ENCODE measurements at regions not wholly inside any gene's neighbourhood (a gene's known extent, or its start where the extent isn't known, plus 50 kb on each side); places are given as distances from the start of the nearest gene placed in this dataset.

DNA sequence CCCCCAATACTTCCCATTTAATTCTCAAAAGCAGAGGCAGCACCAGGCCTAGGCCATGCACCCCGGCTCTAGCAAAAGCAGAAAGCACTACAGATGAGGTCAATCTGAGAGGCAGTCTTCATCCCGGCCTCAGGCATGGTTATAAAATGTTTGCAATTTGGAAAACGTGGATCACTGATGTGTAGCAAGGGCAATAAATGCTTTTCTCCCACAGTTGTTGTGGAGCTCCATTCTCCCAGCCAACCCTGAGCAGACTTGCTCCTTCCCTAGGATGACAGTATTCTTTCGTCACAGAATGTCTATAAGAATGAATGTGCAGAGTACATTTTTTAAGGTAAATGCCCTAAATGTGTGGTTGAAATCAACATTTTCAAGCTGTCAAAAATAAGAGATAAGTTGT is 157.3 kb upstream of the DAPK1 start:
- no peak for DNase-seq (ENCODE audit: low read depth)
- TF ChIP-seq, protein P1, sequence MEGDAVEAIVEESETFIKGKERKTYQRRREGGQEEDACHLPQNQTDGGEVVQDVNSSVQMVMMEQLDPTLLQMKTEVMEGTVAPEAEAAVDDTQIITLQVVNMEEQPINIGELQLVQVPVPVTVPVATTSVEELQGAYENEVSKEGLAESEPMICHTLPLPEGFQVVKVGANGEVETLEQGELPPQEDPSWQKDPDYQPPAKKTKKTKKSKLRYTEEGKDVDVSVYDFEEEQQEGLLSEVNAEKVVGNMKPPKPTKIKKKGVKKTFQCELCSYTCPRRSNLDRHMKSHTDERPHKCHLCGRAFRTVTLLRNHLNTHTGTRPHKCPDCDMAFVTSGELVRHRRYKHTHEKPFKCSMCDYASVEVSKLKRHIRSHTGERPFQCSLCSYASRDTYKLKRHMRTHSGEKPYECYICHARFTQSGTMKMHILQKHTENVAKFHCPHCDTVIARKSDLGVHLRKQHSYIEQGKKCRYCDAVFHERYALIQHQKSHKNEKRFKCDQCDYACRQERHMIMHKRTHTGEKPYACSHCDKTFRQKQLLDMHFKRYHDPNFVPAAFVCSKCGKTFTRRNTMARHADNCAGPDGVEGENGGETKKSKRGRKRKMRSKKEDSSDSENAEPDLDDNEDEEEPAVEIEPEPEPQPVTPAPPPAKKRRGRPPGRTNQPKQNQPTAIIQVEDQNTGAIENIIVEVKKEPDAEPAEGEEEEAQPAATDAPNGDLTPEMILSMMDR (conservative IDR thresholded peaks at IDR 0.05; ENCODE audit: low read depth, low read length): no peak
- no peak overlapping the region for H3K4me3 ChIP-seq (ENCODE audit: low read depth, low read length)

DNA sequence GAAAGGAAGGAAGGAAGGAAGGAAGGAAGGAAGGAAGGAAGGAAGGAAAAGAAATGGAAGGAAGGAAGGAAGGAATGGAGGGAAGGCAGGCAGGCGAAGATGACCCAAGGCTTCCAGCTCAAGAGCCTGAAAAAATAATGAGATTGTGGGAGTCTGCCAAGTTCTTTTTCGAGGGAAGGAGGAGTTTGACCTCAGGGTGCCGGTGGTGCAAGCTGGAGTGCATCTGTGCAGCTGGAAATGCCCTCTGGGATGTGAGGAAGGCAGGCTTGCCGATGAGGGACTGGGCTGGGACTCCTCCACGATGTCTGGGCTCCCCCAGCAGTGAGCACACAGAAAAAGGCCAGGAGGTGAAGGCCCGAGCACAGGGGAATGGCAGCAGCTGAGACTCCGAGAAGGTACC is 154.9 kb upstream of the DAPK1 start:
- DNase-seq (ENCODE audit: low read depth): peak; percentile 65
- no peak overlapping the region for H3K4me3 ChIP-seq (ENCODE audit: low read depth, low read length)
- TF ChIP-seq, protein P1 (conservative IDR thresholded peaks at IDR 0.05; ENCODE audit: low read depth, low read length): no peak

- peak; percentile 31 for DNase-seq (ENCODE audit: low read depth)
- no peak overlapping the region for H3K4me3 ChIP-seq (ENCODE audit: low read depth, low read length)
- TF ChIP-seq, protein P1 (conservative IDR thresholded peaks at IDR 0.05; ENCODE audit: low read depth, low read length): no peak
These were observed 153.7 kb upstream of the DAPK1 start for GRCh38 chr9:87343816-87344430.

DNA sequence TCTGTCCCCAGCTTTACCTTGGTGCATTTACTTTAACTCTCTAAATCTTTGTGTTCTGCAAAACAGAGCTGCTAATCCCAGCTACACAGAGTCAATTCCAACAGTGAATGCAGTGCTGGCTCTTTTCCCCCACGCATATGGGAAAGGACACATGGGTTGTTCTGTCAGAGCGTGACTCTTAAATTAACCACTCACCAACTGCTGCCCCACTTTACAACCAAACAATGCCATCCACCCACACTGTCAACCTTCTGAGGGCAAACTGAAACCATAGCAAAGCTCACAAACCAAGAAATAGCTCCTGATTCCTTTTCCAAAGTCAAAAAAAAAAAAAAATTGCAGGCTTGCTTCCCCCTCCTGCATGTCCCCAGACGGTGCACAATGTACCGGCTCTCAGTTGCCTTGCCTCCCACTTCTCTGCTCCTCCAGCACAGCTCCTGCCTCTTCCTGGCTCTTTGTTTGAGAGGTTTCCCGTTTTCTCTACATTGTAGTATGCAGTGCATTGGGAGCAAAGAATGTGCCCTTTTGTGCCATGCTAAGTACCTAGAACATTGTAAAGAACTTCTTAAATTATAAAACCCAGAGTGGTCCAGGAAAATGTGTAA is 151.5 kb upstream of the DAPK1 start:
- TF ChIP-seq, protein P1 (conservative IDR thresholded peaks at IDR 0.05; ENCODE audit: low read depth, low read length): no peak
- no peak overlapping the region for H3K4me3 ChIP-seq (ENCODE audit: low read depth, low read length)
- DNase-seq (ENCODE audit: low read depth): no peak

DNA sequence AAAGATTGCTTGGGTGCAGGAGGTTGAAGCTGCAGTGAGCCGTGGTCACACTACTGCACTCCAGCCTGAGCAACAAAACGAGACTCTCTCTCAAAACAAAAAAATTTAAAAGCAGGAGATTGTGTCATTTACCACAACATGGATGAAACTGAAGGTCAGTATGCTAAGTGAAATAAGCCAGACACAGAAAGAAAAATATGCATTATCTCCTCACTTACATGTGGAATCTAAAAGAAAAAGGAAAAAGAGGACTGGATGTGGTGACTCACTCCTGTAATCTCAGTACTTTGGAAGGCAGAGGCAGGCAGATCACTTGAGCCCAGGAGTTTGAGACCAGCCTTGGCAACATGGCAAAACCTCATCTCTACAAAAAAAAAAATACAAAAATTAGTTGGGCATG is 146.8 kb upstream of the DAPK1 start:
- DNase-seq (ENCODE audit: low read depth): peak; percentile 64
- no peak overlapping the region for H3K4me3 ChIP-seq (ENCODE audit: low read depth, low read length)
- TF ChIP-seq, protein P1 (conservative IDR thresholded peaks at IDR 0.05; ENCODE audit: low read depth, low read length): no peak

DNA sequence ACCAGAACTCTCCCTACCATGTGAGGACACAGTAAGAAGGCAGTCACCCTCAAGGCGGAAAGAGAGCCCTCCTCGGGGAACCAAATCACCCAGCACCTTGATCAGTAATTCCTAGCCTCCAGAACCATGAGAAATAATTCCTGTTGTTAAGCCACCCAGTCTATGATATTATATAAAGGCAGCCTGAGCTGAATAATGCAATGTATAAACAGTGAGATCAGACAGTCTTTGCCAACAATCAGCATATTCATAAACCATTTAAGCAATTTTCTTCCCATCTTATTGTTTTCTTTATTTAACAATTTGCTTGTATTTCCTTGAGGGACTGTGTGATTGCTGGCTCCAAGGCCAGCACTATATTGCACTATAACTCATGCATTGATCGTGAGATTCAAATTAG is 144.4 kb upstream of the DAPK1 start:
- H3K4me3 ChIP-seq (ENCODE audit: low read depth, low read length): no peak overlapping the region
- TF ChIP-seq, protein P1 (conservative IDR thresholded peaks at IDR 0.05; ENCODE audit: low read depth, low read length): no peak
- DNase-seq (ENCODE audit: low read depth): no peak

DNA sequence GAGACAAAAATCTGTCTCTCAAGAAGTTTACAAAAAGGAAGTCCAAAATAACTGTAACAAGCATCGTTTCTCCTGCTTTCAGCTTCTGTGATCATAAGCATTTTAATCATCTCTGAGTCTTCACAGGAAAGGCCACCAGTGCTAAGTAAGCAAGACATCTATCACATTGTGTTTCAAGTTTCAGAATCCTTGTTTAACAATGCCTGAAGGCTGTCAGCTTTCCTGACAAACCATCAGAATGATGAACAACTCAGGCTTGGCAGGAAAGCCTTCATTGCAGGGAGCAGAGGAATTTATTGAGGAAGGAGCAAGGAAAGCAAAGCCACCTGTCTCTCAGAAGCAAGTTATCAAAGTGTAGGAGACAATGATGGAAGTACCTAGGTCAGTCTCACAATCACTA is 143.5 kb upstream of the DAPK1 start:
- DNase-seq (ENCODE audit: low read depth): no peak
- H3K4me3 ChIP-seq (ENCODE audit: low read depth, low read length): no peak overlapping the region
- TF ChIP-seq, protein P1 (conservative IDR thresholded peaks at IDR 0.05; ENCODE audit: low read depth, low read length): no peak

All from choroid plexus epithelial cell (primary cell).